ENCODE measurements at regions not wholly inside any gene's neighbourhood (a gene's known extent, or its start where the extent isn't known, plus 50 kb on each side); places are given as distances from the start of the nearest gene placed in this dataset.

DNA sequence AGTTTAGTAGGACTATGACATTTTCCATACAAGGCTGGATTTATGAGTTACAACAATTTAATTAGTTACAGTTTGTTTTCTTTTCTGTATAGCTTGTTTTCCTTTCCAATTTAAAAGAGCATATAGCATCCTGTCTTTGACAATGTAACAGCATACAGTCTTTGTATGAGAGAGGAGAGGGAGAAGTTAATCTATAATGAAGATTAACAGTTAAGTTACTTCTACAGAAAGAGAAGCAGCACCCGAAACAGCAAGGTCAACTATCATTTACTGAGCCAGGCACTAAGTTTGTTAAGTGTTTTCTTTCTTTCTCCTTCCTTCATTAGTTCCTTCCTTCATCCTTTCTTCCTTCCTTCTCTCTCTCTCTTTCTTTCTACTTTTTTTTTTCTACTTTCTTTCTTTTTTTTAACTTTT is 52.3 kb upstream of the RAB4A start:
- Histone ChIP-seq H3K9me2 (ENCODE audit: insufficient read depth) (peaks cover 13% of the 10 kb centered on the region), H3K27ac (ENCODE audit: low read depth) (no peak overlapping the region), H3K4me1 (ENCODE audit: insufficient read depth) (no peaks in the 10 kb centered on the region; the same call in 1 of the 2 replicates), H3K79me2 (replicated peaks; ENCODE audit: insufficient read depth) (no peaks in the 10 kb centered on the region), H3K4me3 (no peak overlapping the region), H3F3A (replicated peaks; ENCODE audit: low read depth) (no peaks in the 10 kb centered on the region), H3K36me3 (ENCODE audit: insufficient read depth) (no peaks in the 10 kb centered on the region), H3K27me3 (ENCODE audit: insufficient read depth) (no peaks in the 10 kb centered on the region), H2AFZ (no peak overlapping the region), H3K4me2 (no peak overlapping the region), H4K20me1 (replicated peaks; ENCODE audit: insufficient read depth) (no peaks in the 10 kb centered on the region)
- H3K27ac Mint-ChIP-seq, result no peak overlapping the region
- no peaks in the 10 kb centered on the region for H3K9me3 Mint-ChIP-seq
- H3K4me3 Mint-ChIP-seq, result no peak overlapping the region
- ATAC-seq (no peak), DNase-seq (ENCODE audit: low spot score) (no peak)
- peaks cover 5% of the 10 kb centered on the region for H3K4me1 Mint-ChIP-seq
- no peaks in the 10 kb centered on the region for H3K27me3 Mint-ChIP-seq (ENCODE audit: insufficient read depth, low read depth, poor library complexity)
- no peaks in the 10 kb centered on the region for H3K36me3 Mint-ChIP-seq (ENCODE audit: low read depth)
- no peak for TF ChIP-seq EZH2 (IDR thresholded peaks at IDR 0.05; ENCODE audit: low read depth, unreplicated experiment)
- TF ChIP-seq POLR2AphosphoS5 (IDR thresholded peaks at IDR 0.05; ENCODE audit: low read depth), result no peak
- TF ChIP-seq ZNF331 (CRISPR knock-in tag; IDR thresholded peaks at IDR 0.05; ENCODE audit: low read depth), result no peak
- no peak for TF ChIP-seq REST (IDR thresholded peaks at IDR 0.05; ENCODE audit: unreplicated experiment)
- no peak for TF ChIP-seq CREB1 (CRISPR knock-in tag; IDR thresholded peaks at IDR 0.05; ENCODE audit: low read depth)
- TF ChIP-seq JUNB (IDR thresholded peaks at IDR 0.05; ENCODE audit: unreplicated experiment), result no peak
- TF ChIP-seq STAT1 (IDR thresholded peaks at IDR 0.05; ENCODE audit: unreplicated experiment), result no peak
- no peak for TF ChIP-seq ZNF462 (CRISPR knock-in tag; IDR thresholded peaks at IDR 0.05)
- TF ChIP-seq CTCF (conservative IDR thresholded peaks at IDR 0.05; ENCODE audit: low read depth in 2 of 2), result no peak
- TF ChIP-seq NANOG (IDR thresholded peaks at IDR 0.05; ENCODE audit: borderline replicate concordance), result no peak
- no peak for TF ChIP-seq ZNF114 (CRISPR knock-in tag; IDR thresholded peaks at IDR 0.05)
- no peak for TF ChIP-seq ETS1 (IDR thresholded peaks at IDR 0.05)
- no peak for TF ChIP-seq EZH2phosphoT487 (IDR thresholded peaks at IDR 0.05; ENCODE audit: unreplicated experiment)

Data from GM23338 (cell line).